Neural progenitor cell (in vitro differentiated cells): ENCODE measurements at regions not wholly inside any gene's neighbourhood (a gene's known extent, or its start where the extent isn't known, plus 50 kb on each side); places are given as distances from the start of the nearest gene placed in this dataset.

Source experiments
- CTCF ChIP-seq: fragments of 200-600 bp; sonication (generic); IDR thresholded peaks from 2 replicates; pipeline ENCODE4 v1.5.1; 2017; ENCODE audit warnings: antibody characterized with exemption, mild to moderate bottlenecking
- EZH2 ChIP-seq: fragments of 200-600 bp; sonication (generic); IDR thresholded peaks from 2 replicates; pipeline ENCODE4 v1.6.1; 2017; ENCODE audit warnings: antibody characterized with exemption, mild to moderate bottlenecking, moderate library complexity
- EZH2phosphoT487 ChIP-seq: fragments of 200-600 bp; sonication (generic); IDR thresholded peaks from 2 replicates; pipeline ENCODE4 v1.6.1; 2017; ENCODE audit warnings: antibody characterized with exemption

- no peak for TF ChIP-seq CTCF
- no peak for TF ChIP-seq EZH2phosphoT487
- no peak for TF ChIP-seq EZH2
Observed at GRCh38 chr11:27573024-27573423, 66.5 kb upstream of the LIN7C start.
